SKM-1 treated with dmso at 0.1 percent for 144 hours (cell line): ENCODE measurements at regions not wholly inside any gene's neighbourhood (a gene's known extent, or its start where the extent isn't known, plus 50 kb on each side); places are given as distances from the start of the nearest gene placed in this dataset.

Source experiments
- DNase-seq: peaks from one replicate; lab custom pipeline; 2025; ENCODE audit not compliant: unreplicated experiment; lab: John Stamatoyannopoulos, UW

DNA sequence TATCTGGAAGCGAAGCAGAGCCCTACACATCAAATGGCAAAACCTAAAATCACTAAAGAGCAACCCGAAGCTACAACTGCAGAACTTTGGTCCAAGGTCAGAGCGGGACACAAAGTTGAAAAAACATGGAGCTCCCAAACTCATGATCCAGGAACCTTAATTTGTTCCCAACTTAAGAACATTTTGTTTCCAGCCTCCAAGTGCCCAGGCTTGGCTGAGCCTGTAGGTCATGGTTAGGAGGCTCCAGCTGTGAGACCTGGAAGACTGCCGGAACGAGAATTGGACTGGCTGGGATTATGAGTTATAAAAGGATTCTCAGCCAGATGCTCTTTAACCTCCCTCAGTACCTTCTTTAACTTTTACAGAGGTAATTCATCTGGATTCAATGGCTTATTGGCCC, 349.1 kb upstream of the DDX53 start:
- no peak for DNase-seq

GRCh38 chrX:22652596-22652995, 347.2 kb upstream of the DDX53 start:
- no peak for DNase-seq

GRCh38 chrX:22660756-22661155, 339.0 kb upstream of the DDX53 start:
- DNase-seq = no peak

- no peak for DNase-seq
Measured at GRCh38 chrX:22662776-22663175, 337.0 kb upstream of the DDX53 start.

GRCh38 chrX:22664826-22665225, 334.9 kb upstream of the DDX53 start:
- DNase-seq = no peak

DNA sequence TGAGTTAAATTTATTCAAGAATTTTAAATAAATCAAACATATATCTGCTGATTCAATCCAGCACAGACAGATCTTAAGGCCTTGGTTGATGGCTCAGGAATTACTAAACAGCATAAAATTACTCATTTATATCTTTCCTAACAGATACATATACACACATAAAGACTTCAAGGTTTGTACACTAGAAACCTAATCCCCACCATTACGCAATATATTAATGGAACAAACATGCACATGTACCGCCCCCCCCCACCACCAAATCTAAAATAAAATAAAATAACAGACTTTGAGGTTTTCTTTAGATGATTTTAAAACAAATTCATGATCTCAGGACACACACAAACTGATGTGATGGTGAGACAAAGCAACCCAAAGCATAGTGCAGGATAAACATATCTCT, 333.9 kb upstream of the DDX53 start:
- DNase-seq = no peak

- no peak for DNase-seq
Measured at GRCh38 chrX:22666441-22666840, 333.3 kb upstream of the DDX53 start.

- no peak for DNase-seq
Measured at GRCh38 chrX:22674932-22675331, 324.8 kb upstream of the DDX53 start.

GRCh38 chrX:22686138-22686541, 313.6 kb upstream of the DDX53 start:
- peak; percentile 7 for DNase-seq

DNA sequence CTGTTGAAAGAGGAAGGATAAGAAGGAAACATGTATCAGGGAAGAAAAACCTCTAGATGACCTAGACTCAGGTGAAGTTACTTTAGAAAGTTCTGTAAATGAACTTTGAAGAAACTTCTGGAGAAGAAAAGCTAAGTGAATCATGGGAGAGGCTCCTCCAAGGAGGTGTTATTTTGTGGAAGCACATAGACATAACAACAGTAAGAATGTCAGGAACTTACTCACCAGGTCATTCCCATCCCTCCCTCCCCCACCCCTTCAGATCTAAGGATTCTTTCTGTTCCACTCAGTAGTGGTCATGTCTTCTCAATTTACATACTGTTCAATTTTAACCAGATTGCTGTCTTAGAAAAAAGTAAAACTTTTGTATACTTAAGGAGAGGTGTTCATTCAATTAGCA, 310.5 kb upstream of the DDX53 start:
- no peak for DNase-seq

DNA sequence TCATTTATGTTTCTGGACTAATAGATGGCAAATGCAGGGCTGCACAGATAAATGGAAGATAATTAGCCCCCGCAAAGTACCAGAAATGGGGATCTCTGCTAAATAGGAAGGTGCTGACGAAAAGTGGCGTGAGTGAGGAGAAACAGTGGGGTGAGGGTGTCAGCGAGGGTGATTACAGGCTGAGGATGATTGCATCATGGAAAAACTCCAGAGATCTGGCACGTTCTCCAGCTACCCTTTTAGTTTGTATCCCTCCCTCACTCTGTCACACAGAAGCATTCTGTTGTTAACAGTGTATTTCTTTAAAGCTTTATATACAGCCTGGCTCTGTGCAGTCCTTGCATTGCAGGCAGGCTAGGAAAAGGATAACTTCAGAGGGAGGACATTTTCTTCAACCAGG, 309.6 kb upstream of the DDX53 start:
- DNase-seq = no peak

- no peak for DNase-seq
Measured at GRCh38 chrX:22691966-22692565, 307.7 kb upstream of the DDX53 start.

GRCh38 chrX:22698151-22698550, 301.6 kb upstream of the DDX53 start:
- DNase-seq = no peak

DNA sequence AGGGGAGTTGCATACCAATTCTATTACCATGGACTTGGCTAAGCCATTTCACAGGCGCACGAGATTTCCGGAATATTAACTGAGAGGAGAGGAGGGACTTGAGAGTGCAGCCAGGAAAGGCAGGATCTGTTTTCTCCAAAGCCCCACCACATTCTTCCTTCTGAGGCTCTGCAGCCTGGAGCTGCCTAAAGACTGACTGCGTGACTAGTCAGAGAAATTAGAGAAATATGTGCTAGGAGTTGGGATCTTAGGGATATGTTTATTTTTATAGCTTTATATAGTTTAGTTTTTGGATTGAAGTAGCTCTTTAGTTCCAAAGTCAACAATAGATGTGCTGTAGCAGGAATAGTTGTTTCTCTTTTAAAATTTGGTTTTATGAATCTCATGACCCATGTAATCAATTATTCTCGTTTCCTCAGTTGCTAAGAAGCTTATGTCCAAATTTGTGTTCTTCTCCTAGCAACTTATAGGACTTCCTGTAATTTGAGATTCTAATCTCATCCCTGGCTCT, 300.1 kb upstream of the DDX53 start:
- DNase-seq = no peak

GRCh38 chrX:22712942-22713341, 286.8 kb upstream of the DDX53 start:
- no peak for DNase-seq

DNA sequence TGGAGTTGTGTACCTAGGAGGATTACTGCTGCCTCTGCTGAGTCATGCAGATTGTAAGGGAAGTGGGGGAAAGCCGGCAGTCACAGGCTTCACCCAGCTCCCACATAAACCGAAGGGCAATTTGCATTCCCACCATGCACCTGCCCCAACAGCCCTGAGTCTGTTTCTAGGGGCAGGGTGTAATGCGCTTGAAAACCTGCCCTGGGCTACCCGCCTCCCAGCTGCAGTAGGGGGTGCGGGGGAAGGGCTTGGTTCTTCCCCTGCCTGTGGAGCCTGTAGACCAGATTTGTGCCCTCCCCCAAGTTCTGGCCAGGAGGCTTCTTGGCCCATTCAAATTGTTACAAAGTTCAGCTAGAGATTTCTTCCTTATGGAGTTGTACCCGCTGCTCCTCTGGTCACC, 269.2 kb upstream of the DDX53 start:
- DNase-seq = no peak

DNA sequence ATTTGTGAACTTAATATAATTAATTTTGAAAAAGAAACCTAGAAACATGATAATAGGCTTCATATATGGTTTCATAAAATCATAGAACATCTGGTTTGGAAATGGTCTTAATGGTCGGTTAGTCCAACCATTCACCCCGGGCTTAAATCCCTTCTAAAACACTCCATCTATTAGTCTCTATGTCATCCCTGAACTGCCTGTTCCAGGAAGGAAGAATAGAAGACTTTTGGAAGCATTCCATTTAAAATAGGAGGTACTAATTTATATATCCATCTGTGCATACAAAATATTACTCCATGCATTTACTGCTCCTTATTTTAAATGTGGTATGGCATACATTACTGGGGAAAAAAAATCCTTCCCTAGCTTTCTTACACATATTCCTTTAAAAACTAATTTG, 262.2 kb upstream of the DDX53 start:
- DNase-seq = no peak

DNA sequence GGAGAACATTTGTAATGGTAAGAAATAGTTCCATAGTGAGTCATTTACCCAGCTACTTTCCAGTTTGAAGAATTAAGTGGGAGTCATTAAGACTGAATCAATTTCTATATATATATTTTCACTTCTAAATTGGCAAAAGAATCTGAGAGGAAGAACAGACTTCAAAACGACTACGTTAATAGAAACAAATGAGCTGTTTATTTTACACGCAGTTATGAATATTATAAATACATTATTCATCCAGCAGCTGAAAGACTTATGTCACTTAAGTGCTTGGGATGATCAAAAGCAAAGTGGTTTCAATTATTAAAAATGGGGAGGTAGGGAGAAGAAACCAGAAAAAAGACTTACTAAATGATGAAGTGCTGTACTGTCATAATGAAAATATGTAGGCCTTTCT, 260.5 kb upstream of the DDX53 start:
- no peak for DNase-seq

GRCh38 chrX:22740836-22741235, 258.9 kb upstream of the DDX53 start:
- DNase-seq = no peak

DNA sequence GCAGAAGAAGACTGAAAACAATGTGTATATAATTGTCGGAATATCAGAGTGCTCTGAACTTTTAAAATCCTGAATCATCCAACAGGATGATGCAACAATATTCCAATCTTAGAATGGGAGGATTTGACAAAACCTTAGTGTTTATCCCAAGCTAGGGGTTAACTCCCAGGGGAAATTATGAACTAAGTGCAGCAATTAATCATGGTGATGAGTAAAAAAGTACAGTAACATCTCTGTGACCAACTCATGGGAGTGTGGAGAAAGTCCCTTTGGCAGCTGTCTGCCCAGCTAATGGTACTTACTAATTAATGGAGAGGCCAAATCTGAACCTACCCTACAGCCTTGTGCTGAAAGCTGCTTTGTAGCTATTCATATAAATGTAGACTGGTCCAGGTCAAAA, 257.6 kb upstream of the DDX53 start:
- no peak for DNase-seq

DNA sequence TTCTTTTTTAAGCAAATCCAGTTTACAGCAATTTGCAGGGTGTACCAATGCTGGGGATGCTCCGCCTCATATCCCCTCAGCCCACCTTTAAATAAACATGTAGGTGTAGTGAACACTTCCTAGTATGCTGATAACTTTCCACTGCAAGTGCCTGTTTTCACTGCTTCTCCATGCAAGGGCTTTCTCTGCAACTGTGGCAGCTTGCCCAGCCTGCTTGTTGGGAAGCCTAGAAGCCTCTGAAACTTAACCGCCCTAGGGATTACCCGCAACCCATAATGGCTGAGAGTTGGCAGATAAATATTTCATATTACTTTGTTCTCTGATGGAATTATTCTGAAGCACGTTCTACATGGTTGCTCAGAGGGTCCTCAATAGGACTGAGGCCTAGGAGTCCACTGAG, 253.7 kb upstream of the DDX53 start:
- DNase-seq = no peak

DNA sequence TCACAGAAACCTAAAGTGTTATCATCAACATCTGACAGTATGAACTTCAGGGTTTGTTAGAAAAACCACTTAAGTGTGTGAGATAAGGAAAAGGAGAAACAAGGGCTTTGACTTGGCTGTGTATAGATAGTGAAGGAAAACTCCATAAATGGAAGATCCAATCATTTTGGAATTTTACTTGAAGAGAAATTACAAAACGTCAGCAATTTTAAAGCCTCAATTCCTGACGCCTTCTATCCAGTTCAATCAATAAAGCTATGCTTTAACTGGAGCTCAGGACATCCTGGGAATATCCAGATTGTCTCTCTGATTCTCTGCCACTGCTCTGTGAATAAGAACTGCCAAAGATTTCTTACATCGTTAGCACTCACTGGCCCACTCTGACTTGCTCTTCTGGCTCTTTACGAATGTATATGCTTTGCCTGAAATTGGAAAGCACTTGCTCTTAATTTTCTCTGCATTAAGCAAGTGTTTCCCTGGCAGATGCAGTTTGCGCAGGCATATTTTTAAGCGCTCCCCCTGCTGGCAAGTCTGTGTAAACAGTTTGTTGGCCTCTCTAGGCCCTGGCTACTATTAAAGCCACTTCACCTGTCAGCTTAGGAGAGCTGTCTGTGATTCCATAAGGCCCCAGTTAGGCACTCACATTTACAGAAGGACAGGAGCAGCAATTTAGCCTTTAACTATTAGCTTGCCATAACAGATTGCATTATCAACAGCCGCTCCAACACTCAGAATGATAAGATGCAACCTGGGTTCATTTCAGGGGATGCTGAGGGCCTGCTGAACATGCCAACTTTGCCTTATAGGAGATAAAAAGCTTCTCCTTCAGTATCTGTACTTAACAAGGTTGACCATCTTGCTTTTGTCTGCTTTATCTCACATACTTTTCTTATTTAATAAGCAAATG, 251.4 kb upstream of the DDX53 start:
- peak; percentile 31 for DNase-seq
